HG03378 (cell line): ENCODE measurements at regions not wholly inside any gene's neighbourhood (a gene's known extent, or its start where the extent isn't known, plus 50 kb on each side); places are given as distances from the start of the nearest gene placed in this dataset.

Experiments used
- ATAC-seq: cut with Tn5 transposase; IDR thresholded peaks from one replicate; pipeline ENCODE4 v1.9.1; 2021; ENCODE audit warnings: mild to moderate bottlenecking, moderate library complexity; ENCODE audit not compliant: unreplicated experiment

DNA sequence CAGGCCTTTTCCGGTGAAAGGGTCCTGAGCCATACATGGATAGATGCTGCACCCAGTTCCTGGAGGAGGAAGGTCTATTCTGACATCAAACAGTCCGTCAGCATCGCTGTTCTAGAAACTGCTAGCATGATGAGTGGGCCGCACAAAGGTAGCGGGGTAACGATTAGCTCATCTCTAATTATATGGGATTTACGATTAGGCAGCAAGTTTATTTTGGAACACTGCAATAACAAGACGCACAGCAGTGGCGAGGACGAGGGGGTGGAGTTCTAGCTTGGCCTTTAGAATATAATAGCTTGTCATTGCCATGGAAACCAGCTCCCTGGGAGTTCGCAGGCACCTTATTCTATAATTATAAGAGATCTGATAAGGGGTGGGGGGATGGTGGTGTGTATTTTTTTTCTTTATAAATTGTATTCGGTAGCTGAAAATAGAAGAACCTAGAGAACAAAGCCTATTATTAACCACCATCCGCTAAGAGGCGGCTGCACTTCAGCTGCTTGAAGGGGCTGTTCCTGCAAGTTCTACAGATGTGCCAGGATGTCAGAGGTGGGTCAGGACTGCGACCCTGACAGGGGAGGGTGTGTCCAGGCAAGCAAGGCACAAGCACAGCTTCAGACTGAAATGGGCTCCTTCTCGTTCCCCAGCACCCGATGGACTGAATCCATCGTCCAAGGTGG lies 311.0 kb downstream of the AGTPBP1 start:
- ATAC-seq: no peak

DNA sequence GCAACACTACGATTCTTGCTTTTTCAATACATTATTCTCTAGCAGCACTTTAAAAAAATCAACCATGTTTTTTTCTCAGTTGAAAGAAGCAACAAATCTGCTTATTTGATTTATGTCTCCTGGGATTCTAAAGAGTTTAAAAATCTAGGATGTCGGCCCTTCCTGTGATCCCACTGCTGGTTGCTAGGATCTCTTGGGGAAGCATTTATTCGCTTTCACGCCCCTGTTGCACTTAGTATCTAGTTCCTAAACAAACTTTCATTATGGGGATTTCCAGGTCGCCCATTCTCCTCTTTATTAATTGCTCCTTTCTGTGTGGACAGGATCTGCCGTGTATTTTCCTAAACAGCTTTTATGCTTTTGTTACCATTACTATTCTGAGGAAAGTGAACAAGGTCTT lies 313.5 kb downstream of the AGTPBP1 start:
- ATAC-seq: no peak

DNA sequence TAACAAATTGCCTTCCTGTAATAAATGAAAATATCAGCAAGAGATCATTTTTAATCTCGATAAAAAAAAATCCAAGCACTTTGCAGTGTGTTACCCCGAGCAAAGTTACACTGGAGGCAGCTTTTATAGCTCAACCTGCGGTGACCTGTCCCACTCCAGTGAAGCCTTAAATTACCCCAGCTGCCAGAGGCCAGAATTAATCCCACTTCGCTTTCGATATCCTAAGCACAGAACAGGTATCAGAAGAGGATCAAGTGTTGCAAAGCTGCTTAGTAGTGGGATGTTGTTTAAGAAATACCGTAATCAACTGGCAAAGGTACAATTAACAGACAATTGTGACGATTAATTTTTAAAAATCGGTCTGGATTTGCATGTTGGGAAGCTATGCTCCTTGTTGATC lies 314.0 kb downstream of the AGTPBP1 start:
- no peak for ATAC-seq

DNA sequence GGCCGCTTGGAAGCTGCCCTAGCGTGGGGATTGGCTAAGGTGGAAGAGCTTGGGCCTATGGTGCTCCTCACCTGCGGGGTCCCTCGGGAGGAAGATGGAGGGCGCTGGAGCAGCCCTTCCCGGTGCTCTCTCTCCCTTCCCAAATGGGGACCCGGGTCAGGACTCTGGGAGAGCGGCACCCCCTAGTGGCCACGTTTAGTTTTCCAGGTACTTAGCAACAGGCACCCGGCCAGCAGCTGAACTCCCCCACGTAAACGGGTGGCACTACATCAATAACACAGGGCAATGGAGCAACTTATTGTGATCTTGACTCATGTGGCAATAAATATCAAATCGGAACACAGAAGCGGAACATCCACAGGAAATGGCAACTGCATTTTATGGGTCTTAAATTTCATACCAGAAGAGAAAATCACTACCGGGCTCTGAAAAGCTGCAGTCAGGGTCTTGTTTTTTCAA lies 316.6 kb downstream of the AGTPBP1 start:
- no peak for ATAC-seq

DNA sequence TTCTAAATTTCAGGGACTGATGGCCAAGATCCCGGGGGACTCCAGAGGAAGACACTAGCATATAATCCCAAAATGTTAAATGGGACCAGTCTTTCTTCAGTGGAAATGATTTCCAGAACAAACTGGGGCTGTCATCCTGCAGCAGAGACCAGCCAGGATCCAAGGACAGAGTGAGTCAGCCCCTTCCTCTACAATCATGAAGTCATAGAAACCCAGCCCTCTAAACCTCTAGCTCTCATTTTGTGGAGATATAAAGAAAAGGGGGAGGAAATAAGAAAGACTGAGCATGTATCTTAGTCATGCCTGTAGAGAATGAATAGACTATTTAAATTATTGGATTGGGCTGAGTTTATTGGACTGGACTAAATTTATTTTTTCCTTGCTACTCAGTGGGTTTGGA lies 318.3 kb downstream of the AGTPBP1 start:
- ATAC-seq: no peak

DNA sequence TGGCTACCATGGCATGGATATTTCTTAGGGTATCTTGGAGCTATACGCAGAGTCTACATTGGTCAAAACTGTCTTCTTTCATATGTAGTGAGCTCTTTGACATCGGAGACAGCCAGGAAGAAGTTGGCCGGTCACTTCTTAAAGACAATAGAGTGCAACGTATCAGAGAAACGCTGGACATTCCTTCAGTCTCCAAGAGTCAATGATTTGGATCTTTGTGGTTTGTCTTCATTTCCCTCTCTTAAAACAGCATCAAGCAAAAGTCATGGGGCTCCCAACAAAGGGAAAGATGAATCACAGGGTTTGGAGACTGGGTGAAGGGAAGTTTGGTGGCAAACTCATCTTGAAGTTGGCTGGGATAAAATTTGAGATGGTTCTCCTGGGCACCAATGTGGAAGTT lies 320.1 kb downstream of the AGTPBP1 start:
- no peak for ATAC-seq

DNA sequence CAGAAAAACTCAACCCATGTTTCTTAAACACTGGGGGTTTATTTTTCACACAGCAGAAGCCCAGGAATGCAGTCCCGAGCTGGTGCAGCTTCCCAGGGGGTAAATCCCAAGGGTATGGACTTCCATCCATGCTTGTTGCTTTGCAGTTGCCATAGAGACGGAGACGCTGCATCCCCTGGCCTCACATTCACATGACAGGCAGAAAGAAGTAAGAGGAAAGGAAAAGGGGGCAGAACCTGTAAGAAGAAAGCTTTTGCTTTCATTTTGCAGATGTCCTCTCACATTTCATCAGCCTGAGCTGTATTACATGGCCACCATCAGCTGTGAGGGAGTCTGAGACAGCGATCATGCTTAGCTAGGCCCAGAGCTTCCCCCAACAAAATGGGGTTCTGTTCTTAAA lies 321.0 kb downstream of the AGTPBP1 start:
- no peak for ATAC-seq

DNA sequence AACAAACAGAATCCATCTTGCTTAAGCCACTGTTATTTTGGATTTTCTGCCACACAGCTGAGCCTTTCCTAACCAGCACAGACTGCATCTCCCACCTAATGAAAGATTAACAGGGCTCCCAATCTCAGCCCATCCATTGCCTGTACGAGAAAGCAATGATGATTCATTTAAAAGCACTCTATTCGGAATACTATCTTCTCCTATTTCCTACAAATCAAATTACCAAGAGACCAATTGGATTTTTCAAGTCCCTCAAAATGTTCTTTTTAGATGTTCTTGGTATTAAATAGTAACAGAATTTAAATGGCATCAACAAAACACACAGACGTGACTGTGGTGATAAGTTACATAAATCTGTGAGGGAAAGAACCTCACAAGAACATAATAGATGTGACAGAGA lies 324.1 kb downstream of the AGTPBP1 start:
- no peak for ATAC-seq

DNA sequence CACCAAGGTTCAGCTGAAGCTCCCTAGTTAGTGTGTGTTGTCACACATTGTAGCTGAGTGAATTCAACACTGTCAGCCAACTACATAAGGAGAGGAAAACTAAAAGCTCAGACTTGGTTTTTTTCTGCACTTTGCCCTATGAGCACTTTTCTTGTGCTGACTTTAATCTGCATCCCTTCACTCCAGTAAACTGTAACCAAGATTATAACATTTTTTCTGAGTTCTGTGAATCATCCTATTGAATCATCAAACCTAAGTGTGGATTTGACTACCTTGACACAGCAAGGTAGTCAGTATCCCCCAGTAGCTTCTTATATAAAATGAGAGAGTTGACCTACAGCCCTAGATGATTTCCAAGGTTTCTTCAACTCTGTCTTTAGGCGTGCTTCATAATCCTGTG lies 325.0 kb downstream of the AGTPBP1 start:
- no peak for ATAC-seq

DNA sequence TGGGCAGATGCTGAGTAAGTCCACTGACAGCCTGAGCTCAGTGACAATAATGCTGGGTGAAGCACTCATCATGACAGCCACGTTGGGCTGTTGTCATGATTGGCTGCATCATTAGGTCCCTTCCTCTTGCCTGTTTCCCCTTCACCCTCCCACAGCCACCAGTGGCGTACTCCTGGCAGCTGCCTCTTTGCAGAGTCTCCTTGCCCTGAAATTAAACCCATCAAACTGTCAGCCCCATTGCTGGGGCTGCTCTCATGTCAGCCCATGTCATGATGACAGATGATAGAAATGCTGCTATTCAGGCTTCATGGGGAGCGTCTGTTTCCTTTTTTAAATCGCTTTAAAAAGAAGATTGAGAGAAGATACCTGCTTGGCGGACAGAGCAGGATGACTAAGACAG lies 327.4 kb downstream of the AGTPBP1 start:
- ATAC-seq: no peak

DNA sequence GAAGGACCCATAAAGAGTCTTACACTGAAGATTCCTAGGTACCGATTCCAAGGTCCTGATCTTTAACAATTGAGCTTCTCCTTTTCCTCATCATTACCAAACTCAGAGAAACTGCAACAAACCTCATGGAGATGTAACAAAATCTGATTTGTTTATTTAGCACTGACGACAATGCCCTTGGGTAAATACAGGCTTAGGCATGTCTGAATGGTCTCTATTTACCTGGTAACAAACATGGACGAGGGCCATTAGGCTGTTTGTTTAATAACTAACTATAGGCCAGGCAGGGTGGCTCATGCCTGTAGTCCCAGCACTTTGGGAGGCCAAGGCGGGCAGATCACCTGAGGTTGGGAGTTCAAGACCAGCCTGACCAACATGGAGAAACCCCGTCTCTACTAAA lies 333.3 kb downstream of the AGTPBP1 start:
- no peak for ATAC-seq

DNA sequence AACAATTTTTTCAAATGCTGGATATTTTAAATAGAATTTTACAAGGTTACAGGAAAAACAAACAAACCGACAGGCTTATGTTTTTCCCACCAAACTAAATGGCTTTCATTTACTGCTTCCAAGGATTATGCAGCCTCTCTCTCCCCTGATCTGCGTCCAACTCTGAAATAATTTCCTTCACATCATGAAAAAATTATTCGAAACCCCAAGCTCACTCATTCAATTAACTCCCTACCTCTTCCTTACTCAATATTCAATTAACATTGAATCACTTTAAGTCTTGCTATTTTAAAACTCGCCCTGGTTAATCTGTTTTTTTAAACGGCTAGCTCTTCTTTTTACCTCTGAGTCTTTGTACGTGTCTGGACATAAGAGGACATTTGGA lies 336.2 kb downstream of the AGTPBP1 start:
- no peak for ATAC-seq

DNA sequence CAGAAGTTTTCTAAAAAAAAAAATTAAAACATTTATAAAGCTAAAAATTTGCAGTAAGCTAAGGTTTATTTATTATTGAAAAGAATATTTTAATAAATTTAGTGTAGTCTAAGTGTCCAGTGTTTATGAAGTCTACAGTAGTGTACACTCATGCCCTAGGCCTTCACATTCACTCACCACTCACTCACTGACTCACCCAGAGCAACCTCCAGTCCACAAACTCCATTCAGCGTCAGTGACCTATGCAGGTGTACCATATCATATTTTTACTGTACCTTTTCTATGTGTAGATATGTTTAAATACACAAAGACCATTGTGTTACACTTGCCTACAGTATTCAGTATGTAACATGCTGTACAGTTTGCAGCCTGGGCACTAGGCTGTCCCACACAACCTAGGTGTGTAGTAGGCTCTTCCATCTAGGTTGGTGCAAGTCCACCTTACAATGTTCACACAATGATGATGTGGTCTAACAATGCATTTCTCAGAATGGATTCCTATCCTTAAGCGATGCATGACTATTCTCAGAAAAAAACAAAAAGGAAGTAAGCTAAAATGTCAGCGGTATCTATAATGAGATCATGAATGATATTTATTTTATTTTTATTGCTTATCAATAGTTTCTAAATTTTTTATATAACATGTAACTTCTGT lies 336.7 kb downstream of the AGTPBP1 start:
- no peak for ATAC-seq

DNA sequence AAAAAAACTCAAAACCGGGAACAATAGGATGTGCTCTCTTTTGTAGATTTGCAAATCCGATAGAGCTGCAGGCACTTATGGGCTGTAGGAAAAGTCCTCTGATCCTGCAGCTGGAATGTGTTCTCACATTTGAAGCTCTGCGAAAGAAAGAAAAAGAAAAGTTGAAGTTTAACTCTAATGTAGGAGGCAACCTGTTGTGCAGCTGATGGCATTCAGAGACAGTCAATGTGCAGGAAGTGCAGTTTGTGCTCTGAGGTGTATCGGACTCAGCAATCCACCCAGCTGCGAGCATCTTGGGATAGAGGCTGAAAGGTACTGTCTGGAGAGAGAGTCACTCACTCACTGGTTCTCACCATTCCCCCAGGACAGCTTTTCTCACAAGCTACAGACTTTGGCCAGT lies 339.2 kb downstream of the AGTPBP1 start:
- no peak for ATAC-seq

DNA sequence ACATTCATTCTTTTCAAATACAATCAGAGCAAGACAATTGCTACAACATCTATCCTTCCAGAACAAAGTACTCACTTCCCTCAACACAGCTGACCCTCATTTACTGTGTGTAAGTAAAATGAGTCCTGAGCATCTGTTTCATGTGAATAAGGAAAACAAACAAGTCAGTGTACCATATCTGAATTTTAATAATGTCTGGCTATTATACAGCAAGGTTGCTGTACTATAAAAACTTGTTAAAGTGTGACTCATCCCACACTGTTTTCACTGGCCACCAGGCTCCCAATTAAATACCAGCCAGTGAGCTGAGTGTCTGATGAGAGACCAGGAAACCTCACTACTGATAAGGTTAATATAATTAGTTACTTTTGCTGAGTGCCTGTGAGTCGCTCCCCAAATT lies 339.8 kb downstream of the AGTPBP1 start:
- ATAC-seq: no peak

DNA sequence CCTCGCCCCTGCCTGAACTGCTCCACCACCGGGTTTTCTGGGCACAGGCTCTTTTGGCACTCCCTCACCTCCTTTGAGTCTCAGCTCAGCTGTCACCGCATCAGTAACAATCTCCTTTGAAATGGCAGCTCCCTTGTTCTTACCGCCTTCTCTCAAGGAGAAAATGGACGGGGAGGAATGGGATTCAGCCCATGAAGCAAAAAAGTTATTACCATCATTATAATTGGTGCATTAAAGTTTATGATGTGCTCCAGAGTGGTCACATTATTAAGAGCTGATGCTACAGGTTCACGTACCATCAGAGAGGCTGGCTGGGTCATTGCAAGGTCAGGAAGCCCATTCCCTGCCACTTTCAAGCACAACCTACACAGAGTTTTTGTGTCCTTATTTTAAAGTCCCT lies 344.7 kb downstream of the AGTPBP1 start:
- no peak for ATAC-seq

DNA sequence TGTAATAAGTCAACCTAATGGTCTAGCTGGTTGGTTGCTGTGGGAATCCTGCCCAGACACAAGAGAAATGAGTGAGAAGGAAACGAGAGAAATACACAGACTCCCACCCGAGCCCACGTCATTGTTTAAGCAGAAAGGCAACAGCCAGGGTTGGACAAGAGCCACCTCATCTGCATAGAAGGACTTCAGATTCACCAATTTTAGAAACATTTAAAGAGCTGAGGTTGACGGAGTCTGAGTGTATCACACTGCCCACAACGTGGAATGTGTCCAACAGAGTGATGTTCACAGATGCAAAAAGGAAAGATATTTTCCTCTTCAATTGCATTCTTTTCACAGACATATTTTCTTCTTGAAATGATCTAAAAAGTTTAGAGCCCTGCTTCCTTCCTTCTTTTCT lies 349.5 kb downstream of the AGTPBP1 start:
- ATAC-seq: no peak

DNA sequence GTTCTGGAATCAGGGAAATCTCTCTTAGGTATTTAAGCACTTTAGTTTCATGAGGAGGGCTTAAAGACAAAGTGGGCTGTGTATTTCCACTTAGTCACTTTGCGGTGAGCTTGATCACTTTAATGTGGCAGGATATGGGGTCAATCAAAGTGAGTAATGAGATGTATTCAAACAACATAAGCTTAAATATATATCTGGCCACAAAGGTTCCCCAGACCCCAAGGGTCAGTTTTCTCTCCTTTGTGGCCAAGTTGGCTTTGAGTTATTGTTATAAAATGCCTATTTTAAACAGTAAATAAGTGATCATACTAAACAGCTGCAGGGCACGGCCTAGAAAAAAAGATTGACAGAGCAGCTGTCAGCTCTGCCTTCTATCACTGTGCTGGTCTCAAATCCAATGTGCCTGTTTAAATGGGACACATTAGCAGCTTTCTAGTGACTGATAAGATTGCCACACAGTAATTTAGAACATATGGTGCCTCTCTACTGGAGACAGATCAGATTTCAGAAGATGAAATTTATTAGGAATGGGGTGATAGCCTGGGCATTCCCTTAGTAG lies 363.9 kb downstream of the AGTPBP1 start:
- ATAC-seq: no peak

DNA sequence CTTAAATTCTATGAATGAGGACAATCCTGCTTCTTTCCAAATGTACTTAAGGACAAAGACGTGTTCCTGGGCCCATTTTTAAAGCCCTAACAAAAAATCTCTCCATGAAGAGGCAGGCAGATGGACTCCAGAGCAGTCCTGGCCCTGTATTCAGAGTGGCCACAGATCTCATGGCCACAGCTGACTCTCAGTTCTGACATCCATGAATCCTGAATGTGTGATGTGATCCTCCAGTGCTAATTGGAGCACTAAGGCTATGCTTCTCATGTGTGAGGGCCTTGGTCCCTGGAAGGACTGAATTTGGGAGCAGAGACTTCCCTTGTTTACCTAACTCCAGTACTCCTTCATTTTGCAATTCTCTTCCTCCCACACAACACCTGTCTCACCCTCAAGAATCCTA lies 373.0 kb downstream of the AGTPBP1 start:
- no peak for ATAC-seq

DNA sequence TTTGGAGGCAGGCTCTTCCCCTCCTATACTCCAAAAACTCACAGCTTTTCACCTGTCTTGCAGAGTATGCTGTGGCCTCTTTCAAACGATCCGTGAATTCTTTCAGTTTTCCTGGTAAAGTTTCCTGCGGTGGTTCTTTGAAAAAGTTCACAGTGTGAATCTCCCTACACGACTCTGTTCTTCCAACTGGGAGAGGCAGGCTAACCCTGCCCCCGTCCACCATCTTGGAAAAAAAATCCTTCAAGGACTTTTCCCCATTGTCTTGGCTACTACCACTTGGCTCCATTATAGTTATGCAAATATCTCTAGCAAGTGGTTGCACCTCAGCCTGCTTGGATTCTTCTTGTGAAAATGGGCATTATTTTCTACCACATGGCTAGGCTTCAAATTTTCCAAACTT lies 382.6 kb downstream of the AGTPBP1 start:
- ATAC-seq: no peak

DNA sequence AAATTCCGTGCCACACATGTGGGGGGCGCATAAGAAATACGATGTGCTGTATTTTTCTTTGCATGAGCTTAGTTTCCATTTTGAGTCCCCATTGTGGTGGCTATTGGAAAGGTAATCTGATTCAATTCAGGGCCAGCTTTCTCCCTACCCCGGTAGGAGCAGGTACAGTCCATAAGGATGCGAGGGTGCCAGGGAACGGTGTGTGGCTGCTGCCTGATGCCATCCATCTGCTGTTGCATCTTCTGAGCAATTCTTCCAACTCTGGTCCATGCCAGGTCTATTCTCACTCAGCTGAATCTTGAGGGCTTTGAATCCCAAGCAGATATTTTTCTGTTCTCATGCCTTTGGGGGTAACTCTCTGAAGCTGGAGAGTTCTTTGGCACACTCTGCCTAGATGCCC lies 392.7 kb downstream of the AGTPBP1 start:
- no peak for ATAC-seq

DNA sequence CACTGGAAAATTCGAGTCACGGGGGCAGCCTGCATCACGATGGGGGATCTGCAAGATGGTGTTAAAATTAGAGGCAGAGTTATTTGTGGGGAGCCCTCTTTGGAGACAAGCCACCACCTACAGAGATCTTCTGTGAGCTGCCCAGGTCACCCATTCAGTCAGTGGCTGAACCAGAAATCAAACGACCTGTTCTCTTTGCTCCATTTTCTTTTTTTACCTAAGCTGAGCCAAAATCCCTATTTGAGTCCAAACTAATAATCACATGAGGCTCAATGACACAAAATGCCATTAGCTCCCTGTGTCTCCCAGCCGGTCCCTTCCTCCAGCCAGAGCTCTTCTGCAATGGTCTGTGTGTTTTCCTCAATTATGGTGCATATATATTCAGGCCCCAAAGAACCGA lies 394.2 kb downstream of the AGTPBP1 start:
- ATAC-seq: no peak

DNA sequence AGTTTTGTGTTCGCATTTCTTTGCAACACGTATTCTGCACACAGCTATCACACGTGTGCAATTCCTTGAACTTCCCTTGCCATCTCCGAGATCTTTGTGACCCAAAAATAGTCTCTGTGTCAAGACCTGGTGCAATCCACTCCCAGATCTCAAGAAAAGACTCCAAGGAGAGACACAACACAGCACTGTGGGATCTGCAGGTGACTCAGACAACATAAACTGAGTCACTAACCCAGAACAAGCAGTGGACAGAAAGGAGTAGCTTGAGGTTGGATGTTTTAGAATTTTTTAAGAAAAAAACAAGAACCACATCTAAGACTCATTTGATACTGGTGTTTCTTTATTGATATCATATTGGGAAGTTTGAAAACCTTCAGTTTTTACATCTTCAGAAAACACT lies 396.9 kb downstream of the AGTPBP1 start:
- ATAC-seq: no peak
